ENCODE measurements at regions not wholly inside any gene's neighbourhood (a gene's known extent, or its start where the extent isn't known, plus 50 kb on each side); places are given as distances from the start of the nearest gene placed in this dataset.

GRCh38 chr20:10733122-10733521, 59.3 kb upstream of the JAG1 start:
- Histone ChIP-seq H3K4me3 (no peak overlapping the region), H3K36me3 (ENCODE audit: low read depth) (no peaks in the 10 kb centered on the region), H3K9me3 (no peaks in the 10 kb centered on the region), H3K4me1 (ENCODE audit: low read depth) (no peaks in the 10 kb centered on the region)
- no peak for ATAC-seq
- TF ChIP-seq, protein P1, sequence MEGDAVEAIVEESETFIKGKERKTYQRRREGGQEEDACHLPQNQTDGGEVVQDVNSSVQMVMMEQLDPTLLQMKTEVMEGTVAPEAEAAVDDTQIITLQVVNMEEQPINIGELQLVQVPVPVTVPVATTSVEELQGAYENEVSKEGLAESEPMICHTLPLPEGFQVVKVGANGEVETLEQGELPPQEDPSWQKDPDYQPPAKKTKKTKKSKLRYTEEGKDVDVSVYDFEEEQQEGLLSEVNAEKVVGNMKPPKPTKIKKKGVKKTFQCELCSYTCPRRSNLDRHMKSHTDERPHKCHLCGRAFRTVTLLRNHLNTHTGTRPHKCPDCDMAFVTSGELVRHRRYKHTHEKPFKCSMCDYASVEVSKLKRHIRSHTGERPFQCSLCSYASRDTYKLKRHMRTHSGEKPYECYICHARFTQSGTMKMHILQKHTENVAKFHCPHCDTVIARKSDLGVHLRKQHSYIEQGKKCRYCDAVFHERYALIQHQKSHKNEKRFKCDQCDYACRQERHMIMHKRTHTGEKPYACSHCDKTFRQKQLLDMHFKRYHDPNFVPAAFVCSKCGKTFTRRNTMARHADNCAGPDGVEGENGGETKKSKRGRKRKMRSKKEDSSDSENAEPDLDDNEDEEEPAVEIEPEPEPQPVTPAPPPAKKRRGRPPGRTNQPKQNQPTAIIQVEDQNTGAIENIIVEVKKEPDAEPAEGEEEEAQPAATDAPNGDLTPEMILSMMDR (IDR thresholded peaks at IDR 0.05): no peak
- no peak for DNase-seq
- intact Hi-C loops (cut with DNase I, micrococcal nuclease): no loop called here

GRCh38 chr20:10735195-10735949, 61.6 kb upstream of the JAG1 start:
- Histone ChIP-seq H3K4me3 (no peak overlapping the region), H3K36me3 (ENCODE audit: low read depth) (no peaks in the 10 kb centered on the region), H3K9me3 (no peaks in the 10 kb centered on the region), H3K4me1 (ENCODE audit: low read depth) (no peaks in the 10 kb centered on the region)
- TF ChIP-seq, protein P1 (IDR thresholded peaks at IDR 0.05): no peak
- no peak for DNase-seq
- no peak for ATAC-seq
- intact Hi-C loops (cut with DNase I, micrococcal nuclease): no loop called here

DNA sequence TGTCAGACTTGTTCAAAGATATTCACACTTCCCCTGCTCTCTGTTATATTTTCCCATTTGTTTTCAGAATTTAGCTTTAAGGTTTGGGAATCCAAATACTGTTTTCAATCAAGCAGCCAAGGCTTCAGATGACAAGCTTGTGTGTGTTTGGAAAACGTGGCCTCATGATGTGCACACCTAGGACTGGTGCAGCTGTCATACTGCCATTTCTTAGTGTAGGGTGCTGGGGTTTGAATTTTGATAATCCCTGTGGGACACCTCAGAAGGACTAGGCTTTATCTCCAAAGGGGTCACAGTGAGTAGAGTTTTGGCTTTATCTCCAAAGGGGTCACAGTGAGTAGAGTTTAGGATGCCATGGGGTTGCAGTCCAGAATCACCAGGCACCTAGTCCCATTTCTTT, 65.3 kb upstream of the JAG1 start:
- TF ChIP-seq, protein P1 (IDR thresholded peaks at IDR 0.05): no peak
- intact Hi-C loops (cut with DNase I, micrococcal nuclease): no loop called here
- no peak overlapping the region for H3K4me3 ChIP-seq
- H3K9me3 ChIP-seq: no peaks in the 10 kb centered on the region
- no peaks in the 10 kb centered on the region for H3K4me1 ChIP-seq (ENCODE audit: low read depth)
- no peaks in the 10 kb centered on the region for H3K36me3 ChIP-seq (ENCODE audit: low read depth)
- DNase-seq (no peak), ATAC-seq (peak; percentile 52)

DNA sequence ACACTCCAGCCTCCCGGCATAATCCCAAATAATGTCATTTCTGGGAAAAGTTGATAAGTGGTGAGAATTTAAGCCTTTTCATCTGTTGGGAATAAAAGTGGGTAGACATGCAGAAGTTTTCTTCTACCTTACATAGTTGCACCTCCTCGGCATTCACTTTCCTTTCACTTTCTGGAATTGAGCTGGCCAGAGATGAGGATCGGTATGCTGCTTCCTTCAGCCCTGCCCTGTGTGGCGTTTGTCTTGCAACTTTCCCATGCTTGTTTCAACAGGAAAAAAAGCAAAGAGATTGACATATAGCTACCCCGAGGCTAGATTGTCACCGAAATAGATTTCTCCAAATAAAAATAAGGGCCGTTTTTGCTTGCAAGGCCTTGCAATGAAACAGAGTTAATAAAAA, 65.8 kb upstream of the JAG1 start:
- peak; percentile 93 for ATAC-seq
- DNase-seq: peak in 1 of 3 donors; percentile 50
- H3K36me3 ChIP-seq (ENCODE audit: low read depth): no peaks in the 10 kb centered on the region
- TF ChIP-seq, protein P1 (IDR thresholded peaks at IDR 0.05): no peak
- no peak overlapping the region for H3K4me3 ChIP-seq
- H3K4me1 ChIP-seq (ENCODE audit: low read depth): no peaks in the 10 kb centered on the region
- intact Hi-C loops (cut with DNase I, micrococcal nuclease): no loop called here
- no peaks in the 10 kb centered on the region for H3K9me3 ChIP-seq

- intact Hi-C loops (cut with DNase I, micrococcal nuclease): no loop called here
- H3K9me3 ChIP-seq: no peaks in the 10 kb centered on the region
- TF ChIP-seq, protein P1 (IDR thresholded peaks at IDR 0.05): no peak
- DNase-seq: no peak
- no peaks in the 10 kb centered on the region for H3K4me1 ChIP-seq (ENCODE audit: low read depth)
- H3K36me3 ChIP-seq (ENCODE audit: low read depth): no peaks in the 10 kb centered on the region
- H3K4me3 ChIP-seq: no peak overlapping the region
- no peak for ATAC-seq
These were observed 67.3 kb upstream of the JAG1 start for GRCh38 chr20:10741060-10741459.

Measured in mucosa of descending colon (tissue), 3 donors.